ENCODE measurements at regions not wholly inside any gene's neighbourhood (a gene's known extent, or its start where the extent isn't known, plus 50 kb on each side); places are given as distances from the start of the nearest gene placed in this dataset.

DNA sequence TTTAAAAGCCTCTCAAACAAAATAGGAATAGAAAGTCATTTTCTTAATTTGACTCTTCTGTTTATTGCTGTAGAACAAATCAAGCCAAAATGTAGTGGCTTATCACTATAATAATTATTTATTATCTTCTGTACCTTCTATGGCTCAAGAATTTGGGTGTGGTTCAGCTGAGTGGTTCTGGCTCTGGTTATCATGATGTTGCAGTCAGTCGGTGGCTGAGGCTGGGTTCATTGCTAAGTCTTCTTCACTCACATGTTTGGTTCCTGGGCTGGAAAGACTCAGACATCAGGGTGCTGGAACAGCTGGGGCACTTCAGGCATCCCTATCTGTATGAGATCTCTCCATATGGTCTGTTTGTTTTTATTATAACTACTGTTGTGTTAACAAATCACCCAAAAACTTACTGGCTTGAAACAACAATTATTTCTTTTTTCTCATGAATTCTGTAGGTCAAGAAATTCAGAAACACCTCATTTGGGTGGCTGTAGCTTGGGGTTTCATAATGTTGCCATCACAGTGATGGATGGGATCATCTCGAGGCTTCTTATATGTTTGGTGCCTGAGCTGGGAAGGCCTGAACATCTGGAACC, 165.5 kb upstream of the FOXN2 start:
- TF ChIP-seq, protein P1, sequence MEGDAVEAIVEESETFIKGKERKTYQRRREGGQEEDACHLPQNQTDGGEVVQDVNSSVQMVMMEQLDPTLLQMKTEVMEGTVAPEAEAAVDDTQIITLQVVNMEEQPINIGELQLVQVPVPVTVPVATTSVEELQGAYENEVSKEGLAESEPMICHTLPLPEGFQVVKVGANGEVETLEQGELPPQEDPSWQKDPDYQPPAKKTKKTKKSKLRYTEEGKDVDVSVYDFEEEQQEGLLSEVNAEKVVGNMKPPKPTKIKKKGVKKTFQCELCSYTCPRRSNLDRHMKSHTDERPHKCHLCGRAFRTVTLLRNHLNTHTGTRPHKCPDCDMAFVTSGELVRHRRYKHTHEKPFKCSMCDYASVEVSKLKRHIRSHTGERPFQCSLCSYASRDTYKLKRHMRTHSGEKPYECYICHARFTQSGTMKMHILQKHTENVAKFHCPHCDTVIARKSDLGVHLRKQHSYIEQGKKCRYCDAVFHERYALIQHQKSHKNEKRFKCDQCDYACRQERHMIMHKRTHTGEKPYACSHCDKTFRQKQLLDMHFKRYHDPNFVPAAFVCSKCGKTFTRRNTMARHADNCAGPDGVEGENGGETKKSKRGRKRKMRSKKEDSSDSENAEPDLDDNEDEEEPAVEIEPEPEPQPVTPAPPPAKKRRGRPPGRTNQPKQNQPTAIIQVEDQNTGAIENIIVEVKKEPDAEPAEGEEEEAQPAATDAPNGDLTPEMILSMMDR (IDR thresholded peaks at IDR 0.05; ENCODE audit: poor library complexity) = no peak
- TF ChIP-seq EZH2phosphoT487 (IDR thresholded peaks at IDR 0.05; ENCODE audit: low read depth, severe bottlenecking, unreplicated experiment) (no peak), EZH2 (IDR thresholded peaks at IDR 0.05; ENCODE audit: borderline replicate concordance) (no peak)

All from hepatocyte (in vitro differentiated cells).